ENCODE measurements at regions not wholly inside any gene's neighbourhood (a gene's known extent, or its start where the extent isn't known, plus 50 kb on each side); places are given as distances from the start of the nearest gene placed in this dataset.
"Not testable (repeated sequence)": the region's sequence is repeated elsewhere in the genome, so short reads cannot be mapped to it uniquely, and the experiment has no call there.

- no peak for TF ChIP-seq CTCF (IDR thresholded peaks at IDR 0.05; ENCODE audit: low read depth, low read length)
- no peak for DNase-seq (ENCODE audit: low read depth in 2 of 2)
- H3K4me3 ChIP-seq (replicated peaks in 1 of 2; ENCODE audit: low read depth in 2 of 2, low read length in 2 of 2) = no peak overlapping the region
Observed at GRCh38 chr3:182519569-182519968, 273.7 kb upstream of the ATP11B start.

DNA sequence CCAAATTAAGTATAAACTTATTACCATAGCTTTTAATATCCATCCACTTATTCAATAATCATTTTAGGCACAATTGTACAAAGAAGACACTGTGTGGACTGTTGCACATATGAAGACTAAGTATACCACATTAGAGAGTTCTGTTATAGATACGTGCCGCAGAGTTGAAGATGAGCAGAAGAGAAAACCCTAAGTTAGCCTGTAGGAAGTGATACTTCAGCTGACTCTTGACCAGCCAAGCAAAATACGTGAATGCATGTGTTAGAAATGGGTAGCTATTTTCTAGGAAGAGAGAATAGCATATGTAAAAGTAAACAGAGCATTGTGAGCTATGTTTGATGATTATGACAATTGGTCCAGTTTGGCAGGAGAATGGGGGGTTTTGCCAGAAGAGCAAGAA is 272.0 kb upstream of the ATP11B start:
- TF ChIP-seq CTCF (IDR thresholded peaks at IDR 0.05; ENCODE audit: low read depth, low read length) = no peak

DNA sequence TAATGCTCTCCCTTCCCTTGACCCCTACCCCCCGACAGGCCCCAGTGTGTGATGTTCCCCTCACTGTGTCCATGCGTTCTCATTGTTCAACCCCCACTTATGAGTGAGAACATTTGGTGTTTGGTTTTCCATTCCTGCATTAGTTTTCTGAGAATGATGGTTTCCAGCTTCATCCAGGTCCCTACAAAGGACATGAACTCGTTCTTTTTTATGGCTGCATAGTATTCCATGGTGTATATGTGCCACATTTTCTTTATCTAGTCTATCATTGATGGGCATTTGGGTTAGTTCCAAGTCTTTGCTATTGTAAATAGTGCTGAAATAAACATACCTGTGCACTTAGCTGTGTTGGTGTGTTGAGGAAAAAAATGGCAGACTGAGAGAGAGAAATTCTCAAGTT is 269.9 kb upstream of the ATP11B start:
- H3K4me3 ChIP-seq (replicated peaks in 1 of 2; ENCODE audit: low read depth in 2 of 2, low read length in 2 of 2); DNase-seq (ENCODE audit: low read depth in 2 of 2): not testable (repeated sequence)

More for the DNA sequence above, 272.0 kb upstream of the ATP11B start:
- DNase-seq (ENCODE audit: low read depth in 2 of 2) = no peak
- no peak overlapping the region for H3K4me3 ChIP-seq (replicated peaks in 1 of 2; ENCODE audit: low read depth in 2 of 2, low read length in 2 of 2)

DNA sequence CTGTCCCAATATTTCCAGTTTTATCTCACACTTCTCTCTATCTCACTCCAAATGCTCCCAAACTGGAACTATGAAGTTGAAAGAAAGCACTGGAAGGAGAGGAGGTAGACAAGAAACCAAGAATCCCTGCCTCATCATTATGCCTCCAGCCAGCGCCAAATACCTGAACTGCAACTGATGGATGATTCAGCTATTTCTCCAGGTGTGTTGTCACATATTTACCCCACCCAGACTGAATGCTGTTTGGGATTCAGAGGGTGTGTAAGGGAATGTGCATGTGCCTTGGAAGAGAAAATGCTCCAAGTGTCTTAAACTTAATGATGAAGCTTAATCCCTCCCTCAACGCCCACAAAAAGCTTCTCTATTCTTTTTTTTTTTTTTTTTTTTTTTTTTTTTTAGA is 269.5 kb upstream of the ATP11B start:
- DNase-seq (ENCODE audit: low read depth in 2 of 2) = no peak
- H3K4me3 ChIP-seq (replicated peaks in 1 of 2; ENCODE audit: low read depth in 2 of 2, low read length in 2 of 2) = no peak overlapping the region
- TF ChIP-seq CTCF (IDR thresholded peaks at IDR 0.05; ENCODE audit: low read depth, low read length) = no peak

DNA sequence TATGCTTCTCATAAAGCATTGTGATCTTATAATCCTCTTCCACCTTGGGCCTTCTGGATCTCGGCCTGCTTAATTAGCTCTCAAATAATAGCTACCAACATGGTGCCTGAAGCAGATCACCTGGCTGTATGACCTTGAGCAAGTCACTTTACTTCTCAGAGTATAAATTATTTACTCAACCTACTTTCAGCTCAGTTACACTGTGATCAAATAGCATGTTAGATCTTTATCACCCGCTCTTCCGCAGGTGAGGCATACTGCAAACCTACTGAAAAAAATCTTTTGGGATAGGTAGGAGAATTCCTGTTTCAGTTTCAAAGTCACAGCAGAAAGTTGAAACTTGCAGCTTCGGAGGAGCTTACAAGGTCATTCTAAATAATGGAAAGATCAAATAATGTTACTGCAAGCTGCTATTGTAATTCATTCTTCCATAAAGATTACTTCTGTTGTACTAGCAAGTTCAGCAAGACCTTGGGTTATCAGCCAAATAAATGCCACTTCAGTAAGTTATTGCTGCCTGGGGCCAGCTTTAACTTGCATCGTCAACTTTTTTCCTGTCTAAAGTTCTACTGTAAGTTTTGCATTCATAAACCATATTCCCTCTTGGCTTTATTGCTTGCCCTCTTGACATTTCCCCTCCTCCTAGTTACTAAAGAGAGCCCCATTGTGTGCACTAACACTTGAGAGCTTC is 268.4 kb upstream of the ATP11B start:
- DNase-seq (ENCODE audit: low read depth in 2 of 2) = no peak
- no peak overlapping the region for H3K4me3 ChIP-seq (replicated peaks in 1 of 2; ENCODE audit: low read depth in 2 of 2, low read length in 2 of 2)
- no peak for TF ChIP-seq CTCF (IDR thresholded peaks at IDR 0.05; ENCODE audit: low read depth, low read length)

GRCh38 chr3:182525766-182526374 is 267.4 kb upstream of the ATP11B start:
- no peak for TF ChIP-seq CTCF (IDR thresholded peaks at IDR 0.05; ENCODE audit: low read depth, low read length)
- DNase-seq (ENCODE audit: low read depth in 2 of 2) = no peak
- H3K4me3 ChIP-seq (replicated peaks in 1 of 2; ENCODE audit: low read depth in 2 of 2, low read length in 2 of 2) = no peak overlapping the region

GRCh38 chr3:182527745-182528144 is 265.6 kb upstream of the ATP11B start:
- no peak for DNase-seq (ENCODE audit: low read depth in 2 of 2)
- H3K4me3 ChIP-seq (replicated peaks in 1 of 2; ENCODE audit: low read depth in 2 of 2, low read length in 2 of 2) = no peak overlapping the region
- TF ChIP-seq CTCF (IDR thresholded peaks at IDR 0.05; ENCODE audit: low read depth, low read length) = no peak

Measured in cardiac fibroblast (primary cell).